Activated T-cell treated with anti-CD3 and anti-CD28 coated beads, Interleukin-2, amount 50 U/mL, for 48 hours (primary cell): ENCODE measurements at regions not wholly inside any gene's neighbourhood (a gene's known extent, or its start where the extent isn't known, plus 50 kb on each side); places are given as distances from the start of the nearest gene placed in this dataset.
"Not testable (repeated sequence)": the region's sequence is repeated elsewhere in the genome, so short reads cannot be mapped to it uniquely, and the experiment has no call there.

Experiments used
- DNase-seq, 2 experiments: peaks; one replicate each; pipeline ENCODE4 v3.0.0-alpha.2; 2020

DNA sequence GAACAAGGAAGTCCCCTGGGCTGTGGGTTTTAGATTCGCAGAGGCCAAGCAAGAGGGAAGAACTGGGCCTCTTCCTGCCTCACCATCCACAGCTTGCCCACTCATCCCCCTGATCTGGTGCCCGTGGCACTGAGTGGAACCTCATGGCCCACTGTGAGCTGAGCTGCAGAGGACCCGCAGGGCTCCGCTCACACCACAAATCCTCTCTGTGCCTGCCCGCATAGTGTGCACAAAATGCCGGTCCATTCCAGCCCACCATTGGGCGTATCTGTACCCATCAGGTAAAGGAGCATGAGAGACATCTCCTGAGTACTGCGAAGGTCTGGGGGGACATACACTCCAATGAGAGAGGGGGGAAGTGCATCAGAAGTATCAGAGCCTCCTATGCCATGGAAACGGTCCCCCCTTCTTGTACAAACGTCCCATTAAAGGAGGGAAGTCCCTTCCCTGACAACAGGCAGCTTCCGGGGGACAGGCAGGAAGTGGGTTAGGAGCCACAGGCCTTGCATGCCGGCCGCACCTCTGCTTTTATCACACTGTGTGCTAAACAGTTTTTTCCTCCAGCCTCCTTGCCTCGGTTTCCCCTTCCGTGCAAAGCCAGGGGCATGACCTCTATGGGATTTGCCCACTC lies 309.4 kb upstream of the DIO3 start:
- DNase-seq, result no peak

GRCh38 chr14:101252443-101253214 lies 308.7 kb upstream of the DIO3 start:
- DNase-seq, result no peak

- no peak for DNase-seq
Observed at GRCh38 chr14:101253948-101254347, 307.3 kb upstream of the DIO3 start.

- no peak for DNase-seq
Observed at GRCh38 chr14:101254805-101255764, 306.2 kb upstream of the DIO3 start.

- no peak for DNase-seq
Observed at GRCh38 chr14:101255765-101256125, 305.6 kb upstream of the DIO3 start.

GRCh38 chr14:101256266-101256665 lies 305.0 kb upstream of the DIO3 start:
- DNase-seq, result no peak

GRCh38 chr14:101257551-101257950 lies 303.7 kb upstream of the DIO3 start:
- DNase-seq, result no peak

DNA sequence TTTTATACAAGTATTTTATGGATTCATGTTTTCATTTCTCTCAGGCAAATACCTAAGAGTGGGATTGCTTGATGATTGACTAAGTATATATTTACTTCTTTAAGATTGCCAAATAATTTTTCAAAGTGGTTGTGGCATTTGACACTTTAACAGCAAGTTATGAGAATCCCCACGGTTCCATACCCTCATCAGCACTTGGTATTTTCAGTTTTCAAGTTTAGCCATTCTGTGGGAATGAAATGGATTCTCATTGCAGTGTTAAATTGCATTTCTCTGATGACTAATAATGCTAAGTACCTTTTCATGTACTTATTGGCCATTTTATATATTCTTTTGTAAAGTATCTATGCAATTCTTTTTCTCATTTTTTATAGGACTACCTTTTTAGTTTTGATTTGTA lies 301.5 kb upstream of the DIO3 start:
- DNase-seq, result no peak

- not testable (repeated sequence) for DNase-seq
Observed at GRCh38 chr14:101266441-101266840, 294.9 kb upstream of the DIO3 start.

DNA sequence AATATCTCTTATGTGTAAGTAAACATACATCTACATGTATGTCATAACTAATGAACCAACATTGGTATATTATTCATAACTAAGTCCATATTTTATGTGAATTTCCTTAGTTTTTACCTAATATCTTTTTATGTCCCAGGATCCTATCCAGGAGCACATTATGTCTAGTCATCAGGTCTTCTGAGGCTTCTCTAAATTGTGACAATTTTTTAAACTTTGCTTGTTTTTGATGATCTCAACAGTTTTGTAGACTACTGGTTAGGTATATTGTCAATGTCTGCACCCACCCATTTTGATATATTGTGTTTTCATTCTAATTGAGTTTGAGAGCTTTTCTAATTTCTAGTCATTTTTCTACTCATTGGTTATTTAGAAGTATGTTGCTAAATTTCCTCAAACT lies 288.2 kb upstream of the DIO3 start:
- DNase-seq, result no peak

DNA sequence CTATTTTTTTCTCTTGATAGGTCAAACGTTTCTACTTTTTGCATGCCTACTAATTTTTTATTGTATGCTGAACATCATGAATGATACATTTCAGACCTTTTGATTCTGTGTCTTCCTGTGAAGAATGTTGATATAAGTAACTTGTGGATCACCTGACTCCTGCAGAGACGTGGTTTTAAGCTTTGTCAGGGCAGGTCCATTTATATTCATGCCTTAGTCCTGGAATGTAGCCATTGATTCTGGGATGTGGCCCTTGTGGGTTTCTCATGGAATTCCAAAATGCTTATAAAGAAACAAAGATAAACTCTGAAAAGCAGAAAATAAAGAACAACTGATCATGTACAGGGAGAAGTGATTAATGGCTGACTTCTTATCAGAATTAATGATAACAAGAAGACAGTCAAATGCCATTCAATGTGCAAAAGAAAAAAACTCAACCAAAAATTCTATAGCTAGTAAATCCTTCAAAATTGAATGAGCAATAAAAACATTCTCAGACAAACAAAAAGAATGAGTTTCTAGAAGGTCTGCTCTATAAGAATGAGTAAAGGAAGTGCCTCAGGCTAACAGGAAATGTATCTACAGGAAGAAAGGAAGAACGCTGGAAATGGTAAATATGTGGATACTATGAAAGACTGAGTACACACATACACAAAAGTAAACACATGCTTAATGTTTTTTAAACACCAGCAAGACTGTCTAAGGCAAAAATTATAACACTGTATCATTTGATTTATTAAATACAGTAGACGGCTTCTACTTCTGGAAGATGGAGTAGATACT lies 284.8 kb upstream of the DIO3 start:
- DNase-seq, result no peak

DNA sequence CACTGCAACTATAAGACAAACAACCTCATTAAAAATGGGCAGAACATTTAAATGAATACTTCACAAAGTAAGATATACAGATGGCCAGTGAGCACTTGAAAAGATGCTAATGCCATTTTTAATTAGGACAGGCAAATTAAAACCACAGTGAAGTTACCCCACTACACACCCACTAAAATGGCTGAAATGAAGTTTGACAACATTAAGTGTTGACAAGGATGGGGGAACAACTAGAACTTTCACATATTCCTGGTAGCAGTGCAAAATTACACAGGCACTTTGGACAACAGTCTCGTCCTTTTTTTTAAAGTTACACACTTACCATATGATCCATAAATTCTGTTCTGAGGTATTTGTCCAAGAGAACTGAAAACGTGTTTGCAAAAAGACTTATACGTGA lies 278.9 kb upstream of the DIO3 start:
- no peak for DNase-seq

DNA sequence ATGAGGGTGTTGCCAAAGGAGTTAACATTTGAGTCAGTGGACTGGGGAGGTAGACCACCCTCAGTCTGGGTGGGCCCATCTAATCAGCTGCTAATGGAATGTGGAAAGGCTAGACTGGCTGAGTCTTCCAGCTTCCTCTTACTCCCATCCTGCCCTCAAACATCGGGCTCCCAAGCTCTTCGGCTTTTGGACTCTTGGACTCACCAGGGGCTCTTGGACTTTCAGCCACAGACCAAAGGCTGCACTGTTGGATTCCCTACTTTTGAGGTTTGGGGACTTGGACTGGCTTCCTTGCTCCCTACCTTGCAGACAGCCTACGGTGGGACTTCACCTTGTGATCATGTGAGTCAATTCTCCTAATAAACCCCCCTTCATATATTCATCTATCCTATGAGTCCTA lies 276.6 kb upstream of the DIO3 start:
- no peak for DNase-seq

DNA sequence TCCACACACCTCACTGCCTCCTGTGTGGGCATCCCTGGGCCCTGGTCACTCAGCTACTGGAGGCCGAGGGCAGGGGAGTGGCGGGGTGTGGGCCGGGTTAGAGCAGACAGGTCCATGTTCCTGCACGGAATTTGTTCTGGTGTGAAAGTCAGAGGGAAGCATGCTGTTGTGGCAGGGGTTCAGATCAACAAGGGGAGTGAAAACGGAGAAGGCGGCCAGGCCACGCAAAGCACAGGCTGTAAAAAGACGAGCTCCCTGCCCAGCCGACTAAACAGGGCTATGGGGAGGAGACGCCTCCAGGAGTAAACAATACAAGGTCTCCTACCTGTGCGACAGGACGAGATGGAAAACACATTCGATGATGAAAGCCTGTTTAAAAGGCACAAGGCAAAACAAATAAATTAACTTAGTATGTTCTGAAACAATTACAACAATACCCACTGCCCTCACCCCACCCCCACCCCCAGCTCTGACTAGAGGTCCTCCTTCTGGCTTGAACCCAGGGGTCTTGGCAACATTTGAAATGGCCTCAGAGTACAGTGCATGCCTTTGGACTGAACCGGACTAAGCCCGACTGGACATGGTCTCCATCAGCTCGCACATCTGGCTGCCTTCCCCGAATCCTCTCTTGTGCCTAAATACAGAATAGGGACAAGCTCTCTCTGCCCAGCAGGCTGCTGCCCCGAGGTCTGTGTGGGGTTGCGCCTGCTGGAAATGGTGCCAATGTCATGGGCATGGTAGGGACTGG lies 274.9 kb upstream of the DIO3 start:
- DNase-seq, result no peak

DNA sequence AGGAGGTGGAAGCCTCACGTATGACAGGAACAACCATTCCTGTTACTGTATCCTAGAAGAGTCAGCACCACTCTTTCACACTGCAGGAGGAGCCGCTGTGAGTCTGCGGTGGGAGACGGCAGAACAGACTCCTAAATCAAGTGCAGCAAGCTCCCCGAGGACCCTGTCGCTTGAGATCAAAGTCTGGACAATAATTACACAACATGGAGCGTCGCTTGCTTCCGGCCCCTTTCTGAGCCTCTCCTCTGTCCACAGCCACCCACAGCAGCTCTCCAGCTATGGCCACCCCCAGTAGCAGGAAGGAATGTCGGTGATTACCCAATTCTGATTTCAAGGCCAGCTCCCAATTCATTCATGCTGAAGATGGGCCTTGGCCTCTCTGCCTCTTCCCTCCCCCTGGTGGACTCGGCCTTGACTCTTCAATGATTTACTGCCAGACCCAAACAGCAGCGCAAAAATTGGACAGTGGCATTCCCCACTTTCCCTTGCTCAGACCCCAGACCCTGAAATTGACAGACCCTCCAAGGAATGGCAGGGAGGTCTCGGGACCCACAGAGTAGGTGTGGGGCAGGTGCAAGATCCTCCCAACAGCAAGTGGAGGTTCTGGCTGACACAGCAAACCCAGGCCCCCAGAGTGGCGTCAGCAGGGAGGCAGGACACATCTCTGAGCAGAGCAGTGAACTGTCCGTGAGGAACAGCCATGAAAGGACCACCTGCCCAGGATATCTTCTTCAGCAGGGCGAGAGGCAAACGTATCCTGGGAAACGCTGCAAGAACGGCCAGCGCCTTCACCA lies 272.7 kb upstream of the DIO3 start:
- no peak for DNase-seq

- no peak for DNase-seq
Observed at GRCh38 chr14:101289230-101289690, 272.0 kb upstream of the DIO3 start.

DNA sequence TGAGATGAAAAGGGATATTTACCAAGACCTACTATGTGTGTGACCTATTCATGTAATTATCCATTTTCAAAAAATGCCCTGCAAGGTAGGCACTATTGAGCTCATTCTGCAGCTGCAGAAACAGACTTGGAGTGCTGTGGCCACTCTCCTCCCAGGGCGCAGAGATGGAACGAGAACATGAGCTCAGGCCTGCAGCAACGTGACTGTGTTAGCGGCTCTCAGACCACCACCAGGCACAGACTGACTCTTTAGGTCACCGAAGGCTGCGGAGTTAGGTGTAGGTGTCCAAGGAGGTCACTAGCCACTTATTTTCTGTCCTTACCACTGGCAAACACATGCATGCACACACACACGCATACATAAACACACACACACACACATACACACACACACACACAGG lies 271.4 kb upstream of the DIO3 start:
- DNase-seq, result no peak

DNA sequence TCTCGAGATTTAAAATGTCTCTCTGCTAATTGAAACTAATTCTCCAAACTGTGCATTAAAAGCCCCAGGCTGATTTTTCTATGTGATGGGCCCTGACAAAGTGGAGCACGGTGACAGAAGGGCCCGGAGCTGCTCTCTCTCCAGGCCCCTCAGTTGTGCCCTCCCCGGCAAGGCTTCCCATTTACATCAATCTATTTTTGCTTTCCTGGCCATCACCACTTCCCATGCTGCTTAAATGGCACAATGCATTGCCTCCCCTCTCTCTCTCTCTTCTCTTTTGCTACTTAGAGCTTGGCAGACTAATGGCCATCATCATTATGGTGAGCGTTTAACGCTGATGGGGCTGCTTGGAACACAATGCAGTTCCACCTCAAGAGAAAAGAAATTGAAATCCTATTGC lies 270.7 kb upstream of the DIO3 start:
- DNase-seq, result no peak

DNA sequence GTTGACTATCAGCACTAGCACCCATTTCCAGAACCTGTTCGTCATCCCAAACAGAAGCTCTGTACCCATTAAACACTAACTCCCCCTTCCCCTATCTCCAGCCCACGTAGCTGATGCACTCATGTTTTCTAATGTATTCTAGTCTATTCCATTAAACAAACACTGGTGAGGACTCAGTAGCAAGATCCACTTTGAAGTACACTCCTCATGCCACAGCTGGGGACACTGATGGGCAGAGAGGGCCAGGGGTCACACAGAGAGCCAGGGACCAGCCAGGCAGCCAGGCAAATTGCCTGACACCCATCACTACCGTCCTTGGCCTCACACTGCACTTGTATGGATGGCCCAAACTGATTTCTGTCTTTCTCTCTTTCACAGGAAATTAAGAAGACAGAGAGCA lies 269.9 kb upstream of the DIO3 start:
- no peak for DNase-seq

DNA sequence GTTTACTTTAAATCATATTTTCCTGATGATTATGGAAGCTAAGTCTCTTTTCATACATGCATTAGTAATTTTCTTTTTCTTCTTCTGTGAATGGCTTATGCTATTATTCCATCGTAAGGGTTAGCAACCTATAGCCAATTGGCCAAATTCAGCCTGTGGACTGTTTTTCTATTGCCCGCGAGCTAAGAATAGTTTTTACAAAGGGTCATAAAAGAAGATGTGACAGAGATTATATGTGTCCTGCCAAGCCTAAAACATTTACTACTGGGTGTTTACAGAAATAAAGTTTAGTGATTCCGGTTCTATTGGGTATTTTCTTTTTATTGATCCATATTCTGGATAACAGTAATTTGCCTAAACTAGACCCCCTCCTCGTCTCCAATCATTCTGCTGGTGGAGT lies 268.8 kb upstream of the DIO3 start:
- no peak for DNase-seq

- DNase-seq, result no peak
Observed at GRCh38 chr14:101293605-101294004, 267.7 kb upstream of the DIO3 start.
